Loucy (cell line): ENCODE measurements at regions not wholly inside any gene's neighbourhood (a gene's known extent, or its start where the extent isn't known, plus 50 kb on each side); places are given as distances from the start of the nearest gene placed in this dataset.

Experiments
- H2AFZ ChIP-seq: fragments of 200-600 bp; sonication (generic); 2 replicates; pipeline ENCODE4 v1.6.0; 2016; ENCODE audit warnings: antibody characterized with exemption, mild to moderate bottlenecking, low read length, moderate library complexity
- H3F3A ChIP-seq: fragments of 200-600 bp; 2 replicates; pipeline ENCODE4 v1.6.0; 2016; ENCODE audit warnings: antibody characterized with exemption, low read depth, mild to moderate bottlenecking
- H3K27me3 ChIP-seq: fragments of 200-600 bp; sonication (generic); 2 replicates; pipeline ENCODE4 v1.6.1; 2014; ENCODE audit warnings: low read length, mild to moderate bottlenecking; ENCODE audit not compliant: insufficient read depth, poor library complexity, severe bottlenecking
- H3K36me3 ChIP-seq: fragments of 200-600 bp; sonication (generic); 2 replicates; pipeline ENCODE4 v1.6.1; 2016; ENCODE audit warnings: low read length; ENCODE audit not compliant: insufficient read depth
- H3K4me1 ChIP-seq: fragments of 200-600 bp; sonication (generic); 2 replicates; pipeline ENCODE4 v1.5.1; 2014; ENCODE audit warnings: low read length, mild to moderate bottlenecking; ENCODE audit not compliant: insufficient read depth, poor library complexity, severe bottlenecking
- H3K4me2 ChIP-seq: fragments of 200-600 bp; sonication (generic); 2 replicates; pipeline ENCODE4 v1.6.0; 2014; ENCODE audit warnings: antibody characterized with exemption, low read length, low read depth, mild to moderate bottlenecking; ENCODE audit not compliant: poor library complexity, severe bottlenecking
- H3K4me3 ChIP-seq: fragments of 200-600 bp; sonication (generic); 2 replicates; pipeline ENCODE4 v1.5.1; 2014; ENCODE audit warnings: low read length, mild to moderate bottlenecking, mixed read lengths; ENCODE audit not compliant: poor library complexity, severe bottlenecking
- H3K79me2 ChIP-seq: fragments of 200-600 bp; sonication (generic); 2 replicates; pipeline ENCODE4 v1.6.1; 2014; ENCODE audit warnings: low read length; ENCODE audit not compliant: insufficient read depth
- H3K9ac ChIP-seq: fragments of 200-600 bp; sonication (generic); 2 replicates; pipeline ENCODE4 v1.6.0; 2014; ENCODE audit warnings: mild to moderate bottlenecking, low read depth, low read length, moderate library complexity; ENCODE audit not compliant: poor library complexity, severe bottlenecking
- H3K9me2 ChIP-seq: fragments of 200-600 bp; sonication (generic); replicated peaks from 2 replicates; pipeline ENCODE4 v1.6.1; 2016; ENCODE audit warnings: low read depth, low read length, mixed read lengths
- H3K9me3 ChIP-seq: fragments of 200-600 bp; sonication (generic); 2 replicates; pipeline ENCODE4 v1.6.1; 2014; ENCODE audit warnings: mild to moderate bottlenecking, antibody characterized with exemption, low read length, low read depth; ENCODE audit not compliant: insufficient read depth
- H4K20me1 ChIP-seq: fragments of 200-600 bp; sonication (generic); 2 replicates; pipeline ENCODE4 v1.6.0; 2014; ENCODE audit warnings: antibody characterized with exemption, low read length, mild to moderate bottlenecking; ENCODE audit not compliant: insufficient read depth, poor library complexity, severe bottlenecking
- CTCF ChIP-seq: fragments of 200-600 bp; sonication (generic); conservative IDR thresholded peaks from 2 replicates; pipeline ENCODE4 v1.5.1; 2014; ENCODE audit warnings: mild to moderate bottlenecking, antibody characterized with exemption, low read length
- EZH2phosphoT487 ChIP-seq: fragments of 200-600 bp; IDR thresholded peaks from 2 replicates; pipeline ENCODE4 v1.6.1; 2018; ENCODE audit warnings: antibody characterized with exemption, mild to moderate bottlenecking, moderate library complexity, borderline replicate concordance

- H3K9me3 ChIP-seq, result no peaks in the 10 kb centered on the region
- H3K79me2 ChIP-seq, result no peaks in the 10 kb centered on the region
- no peaks in the 10 kb centered on the region for H4K20me1 ChIP-seq
- H3F3A ChIP-seq, result no peaks in the 10 kb centered on the region
- H3K4me3 ChIP-seq, result no peak overlapping the region
- no peak overlapping the region for H3K4me2 ChIP-seq
- no peaks in the 10 kb centered on the region for H3K27me3 ChIP-seq
- H3K4me1 ChIP-seq, result no peaks in the 10 kb centered on the region
- no peaks in the 10 kb centered on the region for H3K36me3 ChIP-seq
- H3K9ac ChIP-seq, result no peak overlapping the region
- H3K9me2 ChIP-seq, result no peaks in the 10 kb centered on the region
- no peak for TF ChIP-seq EZH2phosphoT487
- TF ChIP-seq CTCF, result no peak
- no peak overlapping the region for H2AFZ ChIP-seq
Measured at GRCh38 chr13:68970532-68970931, 1137.1 kb upstream of the ATXN8OS start.

- no peaks in the 10 kb centered on the region for H3K9me2 ChIP-seq
- H3K9ac ChIP-seq, result no peak overlapping the region
- H3F3A ChIP-seq, result no peaks in the 10 kb centered on the region
- no peak for TF ChIP-seq EZH2phosphoT487
- no peak overlapping the region for H2AFZ ChIP-seq
- H3K79me2 ChIP-seq, result no peaks in the 10 kb centered on the region
- H3K4me1 ChIP-seq, result no peaks in the 10 kb centered on the region
- no peaks in the 10 kb centered on the region for H4K20me1 ChIP-seq
- H3K4me3 ChIP-seq, result no peak overlapping the region
- H3K4me2 ChIP-seq, result no peak overlapping the region
- H3K36me3 ChIP-seq, result no peaks in the 10 kb centered on the region
- H3K9me3 ChIP-seq, result no peaks in the 10 kb centered on the region
- no peaks in the 10 kb centered on the region for H3K27me3 ChIP-seq
Measured at GRCh38 chr13:68948586-68948985, 1159.0 kb upstream of the ATXN8OS start.

- TF ChIP-seq CTCF (no peak), EZH2phosphoT487 (no peak)
- Histone ChIP-seq H3K36me3 (no peaks in the 10 kb centered on the region), H3K9ac (no peak overlapping the region), H2AFZ (no peak overlapping the region), H3K4me2 (no peak overlapping the region), H3K4me1 (no peaks in the 10 kb centered on the region), H3K79me2 (no peaks in the 10 kb centered on the region), H3K9me2 (no peaks in the 10 kb centered on the region), H3F3A (no peaks in the 10 kb centered on the region), H3K27me3 (no peaks in the 10 kb centered on the region), H3K4me3 (no peak overlapping the region), H4K20me1 (no peaks in the 10 kb centered on the region), H3K9me3 (no peaks in the 10 kb centered on the region)
Measured at GRCh38 chr13:68944272-68944671, 1163.4 kb upstream of the ATXN8OS start.

DNA sequence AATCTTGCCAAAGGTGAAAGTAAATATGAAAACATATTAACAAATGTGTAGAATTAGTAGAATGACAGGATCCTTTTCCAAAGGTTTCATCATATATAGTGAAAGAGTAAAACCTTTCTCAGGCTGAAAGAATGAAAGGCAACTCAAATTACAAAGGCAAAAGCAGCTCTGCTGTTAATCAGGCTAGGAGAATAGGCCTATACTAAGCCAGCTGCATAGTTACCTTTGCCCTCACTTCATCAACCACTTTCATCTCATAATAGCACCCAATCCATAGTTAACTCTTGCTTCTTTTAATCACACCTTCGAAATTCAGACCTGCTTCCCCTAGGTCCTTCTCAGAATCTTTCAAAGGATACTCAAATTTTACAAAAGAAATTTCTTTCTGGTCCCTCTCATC is 1167.6 kb upstream of the ATXN8OS start:
- Histone ChIP-seq H3K4me1 (no peaks in the 10 kb centered on the region), H2AFZ (no peak overlapping the region), H3K27me3 (no peaks in the 10 kb centered on the region), H3K4me2 (no peak overlapping the region), H4K20me1 (no peaks in the 10 kb centered on the region), H3K9me2 (no peaks in the 10 kb centered on the region), H3K36me3 (no peaks in the 10 kb centered on the region), H3K9ac (no peak overlapping the region), H3K4me3 (no peak overlapping the region), H3K9me3 (no peaks in the 10 kb centered on the region), H3F3A (no peaks in the 10 kb centered on the region), H3K79me2 (no peaks in the 10 kb centered on the region)
- no peak for TF ChIP-seq CTCF
- no peak for TF ChIP-seq EZH2phosphoT487
